ENCODE measurements at regions not wholly inside any gene's neighbourhood (a gene's known extent, or its start where the extent isn't known, plus 50 kb on each side); places are given as distances from the start of the nearest gene placed in this dataset.
"Not testable (repeated sequence)": the region's sequence is repeated elsewhere in the genome, so short reads cannot be mapped to it uniquely, and the experiment has no call there.

GRCh38 chr3:22615790-22616189 is 587.3 kb upstream of the UBE2E2 start:
- DNase-seq = no peak

- DNase-seq = no peak
These were observed 585.8 kb upstream of the UBE2E2 start for GRCh38 chr3:22617372-22617771.

- DNase-seq = no peak
These were observed 582.6 kb upstream of the UBE2E2 start for GRCh38 chr3:22620498-22620897.

- DNase-seq = no peak
These were observed 581.8 kb upstream of the UBE2E2 start for GRCh38 chr3:22621205-22621809.

GRCh38 chr3:22627993-22628499 is 575.1 kb upstream of the UBE2E2 start:
- no peak for DNase-seq

GRCh38 chr3:22632536-22632935 is 570.6 kb upstream of the UBE2E2 start:
- DNase-seq = no peak

- no peak for DNase-seq
These were observed 568.7 kb upstream of the UBE2E2 start for GRCh38 chr3:22634433-22634832.

- DNase-seq = no peak
These were observed 543.3 kb upstream of the UBE2E2 start for GRCh38 chr3:22659651-22660475.

- DNase-seq = no peak
These were observed 542.5 kb upstream of the UBE2E2 start for GRCh38 chr3:22660606-22661005.

- DNase-seq = no peak
These were observed 541.9 kb upstream of the UBE2E2 start for GRCh38 chr3:22661121-22661700.

GRCh38 chr3:22665528-22665927 is 537.6 kb upstream of the UBE2E2 start:
- no peak for DNase-seq

GRCh38 chr3:22666736-22667135 is 536.4 kb upstream of the UBE2E2 start:
- no peak for DNase-seq

GRCh38 chr3:22671848-22672247 is 531.3 kb upstream of the UBE2E2 start:
- no peak for DNase-seq

- no peak for DNase-seq
These were observed 518.4 kb upstream of the UBE2E2 start for GRCh38 chr3:22684739-22685138.

GRCh38 chr3:22685597-22685996 is 517.5 kb upstream of the UBE2E2 start:
- no peak for DNase-seq

GRCh38 chr3:22691407-22691806 is 511.7 kb upstream of the UBE2E2 start:
- DNase-seq = no peak

GRCh38 chr3:22691856-22692628 is 511.1 kb upstream of the UBE2E2 start:
- DNase-seq = no peak

- DNase-seq = no peak
These were observed 502.3 kb upstream of the UBE2E2 start for GRCh38 chr3:22700876-22701275.

GRCh38 chr3:22704166-22704565 is 499.0 kb upstream of the UBE2E2 start:
- DNase-seq = no peak

- DNase-seq = no peak
These were observed 498.4 kb upstream of the UBE2E2 start for GRCh38 chr3:22704571-22705354.

- not testable (repeated sequence) for DNase-seq
These were observed 496.2 kb upstream of the UBE2E2 start for GRCh38 chr3:22706922-22707321.

- DNase-seq = no peak
These were observed 489.2 kb upstream of the UBE2E2 start for GRCh38 chr3:22713936-22714335.

All from NCI-H69 (cell line).